OCI-M1 (cell line): ENCODE measurements at regions not wholly inside any gene's neighbourhood (a gene's known extent, or its start where the extent isn't known, plus 50 kb on each side); places are given as distances from the start of the nearest gene placed in this dataset.
"Not testable (repeated sequence)": the region's sequence is repeated elsewhere in the genome, so short reads cannot be mapped to it uniquely, and the experiment has no call there.

Experiments
- DNase-seq: peaks from one replicate; lab custom pipeline; 2025; lab: John Stamatoyannopoulos, UW

GRCh38 chr2:111478335-111478734 is 357.6 kb downstream of the BCL2L11 start:
- DNase-seq, result not testable (repeated sequence)

GRCh38 chr2:111478871-111479318 is 358.2 kb downstream of the BCL2L11 start:
- not testable (repeated sequence) for DNase-seq

GRCh38 chr2:111480016-111480625 is 359.4 kb downstream of the BCL2L11 start:
- DNase-seq, result not testable (repeated sequence)

- DNase-seq, result not testable (repeated sequence)
Measured at GRCh38 chr2:111480633-111481032, 359.9 kb downstream of the BCL2L11 start.

- DNase-seq, result not testable (repeated sequence)
Measured at GRCh38 chr2:111481219-111481618, 360.5 kb downstream of the BCL2L11 start.

- DNase-seq, result not testable (repeated sequence)
Measured at GRCh38 chr2:111482987-111483679, 362.4 kb downstream of the BCL2L11 start.

- not testable (repeated sequence) for DNase-seq
Measured at GRCh38 chr2:111484097-111484496, 363.4 kb downstream of the BCL2L11 start.

- DNase-seq, result not testable (repeated sequence)
Measured at GRCh38 chr2:111485895-111486294, 365.2 kb downstream of the BCL2L11 start.

GRCh38 chr2:111488451-111488850 is 367.7 kb downstream of the BCL2L11 start:
- not testable (repeated sequence) for DNase-seq

GRCh38 chr2:111489460-111489859 is 368.7 kb downstream of the BCL2L11 start:
- DNase-seq, result not testable (repeated sequence)

GRCh38 chr2:111491181-111491580 is 370.5 kb downstream of the BCL2L11 start:
- not testable (repeated sequence) for DNase-seq

GRCh38 chr2:111491614-111492013 is 370.9 kb downstream of the BCL2L11 start:
- DNase-seq, result not testable (repeated sequence)

- not testable (repeated sequence) for DNase-seq
Measured at GRCh38 chr2:111492995-111493719, 372.4 kb downstream of the BCL2L11 start.

GRCh38 chr2:111493720-111494078 is 373.0 kb downstream of the BCL2L11 start:
- not testable (repeated sequence) for DNase-seq

- DNase-seq, result not testable (repeated sequence)
Measured at GRCh38 chr2:111494288-111494980, 373.7 kb downstream of the BCL2L11 start.

GRCh38 chr2:111494981-111495315 is 374.2 kb downstream of the BCL2L11 start:
- DNase-seq, result not testable (repeated sequence)

- not testable (repeated sequence) for DNase-seq
Measured at GRCh38 chr2:111495636-111496035, 374.9 kb downstream of the BCL2L11 start.

- DNase-seq, result not testable (repeated sequence)
Measured at GRCh38 chr2:111496176-111496575, 375.5 kb downstream of the BCL2L11 start.

GRCh38 chr2:111496860-111497259 is 376.1 kb downstream of the BCL2L11 start:
- DNase-seq, result not testable (repeated sequence)

- not testable (repeated sequence) for DNase-seq
Measured at GRCh38 chr2:111497270-111497669, 376.6 kb downstream of the BCL2L11 start.

GRCh38 chr2:111500536-111501062 is 379.9 kb downstream of the BCL2L11 start:
- DNase-seq, result not testable (repeated sequence)
